ENCODE measurements at regions not wholly inside any gene's neighbourhood (a gene's known extent, or its start where the extent isn't known, plus 50 kb on each side); places are given as distances from the start of the nearest gene placed in this dataset.

GRCh38 chr5:62714296-62714695 lies 135.7 kb downstream of the LRRC70 start:
- H3K4me1 ChIP-seq, result no peaks in the 10 kb centered on the region
- 70% methylated on average over 2 of the region's 2 CpGs for WGBS (ENCODE audit: insufficient coverage, low coverage, low lambda C conversion rate, missing lambda C conversion rate)
- H3K9me3 ChIP-seq, result no peaks in the 10 kb centered on the region
- H3K36me3 ChIP-seq, result no peaks in the 10 kb centered on the region
- ATAC-seq (no peak), DNase-seq (no peak)
- no peak overlapping the region for H3K27ac ChIP-seq
- no peak overlapping the region for H3K4me3 ChIP-seq
- intact Hi-C loops (cut with DNase I), result no loop called here
- TF ChIP-seq, protein P1, sequence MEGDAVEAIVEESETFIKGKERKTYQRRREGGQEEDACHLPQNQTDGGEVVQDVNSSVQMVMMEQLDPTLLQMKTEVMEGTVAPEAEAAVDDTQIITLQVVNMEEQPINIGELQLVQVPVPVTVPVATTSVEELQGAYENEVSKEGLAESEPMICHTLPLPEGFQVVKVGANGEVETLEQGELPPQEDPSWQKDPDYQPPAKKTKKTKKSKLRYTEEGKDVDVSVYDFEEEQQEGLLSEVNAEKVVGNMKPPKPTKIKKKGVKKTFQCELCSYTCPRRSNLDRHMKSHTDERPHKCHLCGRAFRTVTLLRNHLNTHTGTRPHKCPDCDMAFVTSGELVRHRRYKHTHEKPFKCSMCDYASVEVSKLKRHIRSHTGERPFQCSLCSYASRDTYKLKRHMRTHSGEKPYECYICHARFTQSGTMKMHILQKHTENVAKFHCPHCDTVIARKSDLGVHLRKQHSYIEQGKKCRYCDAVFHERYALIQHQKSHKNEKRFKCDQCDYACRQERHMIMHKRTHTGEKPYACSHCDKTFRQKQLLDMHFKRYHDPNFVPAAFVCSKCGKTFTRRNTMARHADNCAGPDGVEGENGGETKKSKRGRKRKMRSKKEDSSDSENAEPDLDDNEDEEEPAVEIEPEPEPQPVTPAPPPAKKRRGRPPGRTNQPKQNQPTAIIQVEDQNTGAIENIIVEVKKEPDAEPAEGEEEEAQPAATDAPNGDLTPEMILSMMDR (IDR thresholded peaks at IDR 0.05), result no peak
- TF ChIP-seq POLR2A (IDR thresholded peaks at IDR 0.05), result no peak
- H3K27me3 ChIP-seq, result no peaks in the 10 kb centered on the region

- no peaks in the 10 kb centered on the region for H3K9me3 ChIP-seq
- WGBS (ENCODE audit: insufficient coverage, low coverage, low lambda C conversion rate, missing lambda C conversion rate), result 82% methylated on average over 1 of the region's 1 CpG
- no peaks in the 10 kb centered on the region for H3K36me3 ChIP-seq
- no peaks in the 10 kb centered on the region for H3K27me3 ChIP-seq
- H3K27ac ChIP-seq, result no peak overlapping the region
- DNase-seq (no peak), ATAC-seq (peak in 1 of 4 donors; percentile 35)
- H3K4me3 ChIP-seq, result no peak overlapping the region
- H3K4me1 ChIP-seq, result no peaks in the 10 kb centered on the region
- TF ChIP-seq, protein P1 (IDR thresholded peaks at IDR 0.05), result no peak
- TF ChIP-seq POLR2A (IDR thresholded peaks at IDR 0.05), result no peak
- intact Hi-C loops (cut with DNase I), result no loop called here
These were observed 130.1 kb downstream of the LRRC70 start for GRCh38 chr5:62708481-62709325.

- Histone ChIP-seq H3K27ac (no peak overlapping the region), H3K27me3 (no peaks in the 10 kb centered on the region), H3K4me3 (no peak overlapping the region), H3K4me1 (no peaks in the 10 kb centered on the region), H3K36me3 (no peaks in the 10 kb centered on the region), H3K9me3 (no peaks in the 10 kb centered on the region)
- no peak for DNase-seq
- intact Hi-C loops (cut with DNase I), result no loop called here
- TF ChIP-seq, protein P1 (IDR thresholded peaks at IDR 0.05), result no peak
- TF ChIP-seq POLR2A (IDR thresholded peaks at IDR 0.05), result no peak
- ATAC-seq, result no peak
- 93% methylated on average over 1 of the region's 1 CpG for WGBS (ENCODE audit: insufficient coverage, low coverage, low lambda C conversion rate, missing lambda C conversion rate)
These were observed 128.9 kb downstream of the LRRC70 start for GRCh38 chr5:62707563-62707962.

DNA sequence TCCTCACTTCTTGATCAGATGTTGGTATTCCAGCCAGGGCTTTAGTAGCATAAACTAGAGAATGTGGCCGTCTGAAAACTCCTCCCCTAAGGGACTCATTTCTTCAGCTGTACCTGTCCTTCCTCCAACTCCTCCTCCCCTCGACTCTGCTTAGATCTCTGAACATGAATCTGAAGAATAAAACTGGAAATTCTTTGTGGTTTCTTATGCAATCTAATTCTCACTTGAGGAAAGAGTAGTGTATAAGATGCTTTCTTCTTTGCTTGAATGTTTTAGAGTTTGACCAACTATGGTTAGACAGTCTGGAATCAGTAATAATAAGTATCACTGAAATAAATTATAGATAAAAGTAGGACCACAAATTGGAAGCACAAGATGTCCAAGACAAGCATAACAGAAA lies 128.5 kb downstream of the LRRC70 start:
- ATAC-seq (no peak), DNase-seq (no peak)
- TF ChIP-seq, protein P1 (IDR thresholded peaks at IDR 0.05), result no peak
- no peak for TF ChIP-seq POLR2A (IDR thresholded peaks at IDR 0.05)
- H3K27me3 ChIP-seq, result no peaks in the 10 kb centered on the region
- 57% methylated on average over 2 of the region's 2 CpGs for WGBS (ENCODE audit: insufficient coverage, low coverage, low lambda C conversion rate, missing lambda C conversion rate)
- no peaks in the 10 kb centered on the region for H3K36me3 ChIP-seq
- H3K4me1 ChIP-seq, result no peaks in the 10 kb centered on the region
- no peaks in the 10 kb centered on the region for H3K9me3 ChIP-seq
- H3K27ac ChIP-seq, result no peak overlapping the region
- no peak overlapping the region for H3K4me3 ChIP-seq
- intact Hi-C loops (cut with DNase I), result no loop called here
